Femur (tissue), 1 donor: ENCODE measurements at regions not wholly inside any gene's neighbourhood (a gene's known extent, or its start where the extent isn't known, plus 50 kb on each side); places are given as distances from the start of the nearest gene placed in this dataset.
"Not testable (repeated sequence)": the region's sequence is repeated elsewhere in the genome, so short reads cannot be mapped to it uniquely, and the experiment has no call there.

Experiments
- DNase-seq: peaks from one replicate; pipeline ENCODE4 v3.0.0-alpha.2; 2017

GRCh38 chr16:86219655-86220445 is 290.5 kb upstream of the FOXF1 start:
- DNase-seq: no peak

- no peak for DNase-seq
Observed at GRCh38 chr16:86220561-86220960, 289.8 kb upstream of the FOXF1 start.

GRCh38 chr16:86221085-86221484 is 289.2 kb upstream of the FOXF1 start:
- DNase-seq: no peak

DNA sequence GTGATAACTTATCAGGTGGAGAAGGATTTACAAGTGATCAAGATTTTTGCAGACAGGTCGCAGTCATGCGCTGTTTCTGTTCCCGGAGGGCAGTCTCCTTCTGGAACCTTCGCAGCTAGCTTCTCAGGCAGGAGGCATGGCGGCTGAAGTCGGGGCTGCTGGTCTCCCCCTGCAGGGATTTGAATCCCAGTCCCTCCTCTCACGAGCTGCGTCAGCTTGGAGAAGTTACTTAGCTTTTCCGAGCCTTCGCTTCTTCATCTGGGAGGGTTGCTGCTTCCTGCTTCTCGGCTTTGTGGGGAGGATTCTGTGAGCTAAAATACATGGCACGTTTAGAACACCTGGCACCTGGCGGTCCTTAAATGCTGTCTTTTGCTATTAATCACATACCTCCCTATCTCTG is 287.8 kb upstream of the FOXF1 start:
- DNase-seq: no peak

GRCh38 chr16:86222965-86223551 is 287.3 kb upstream of the FOXF1 start:
- DNase-seq: no peak

- no peak for DNase-seq
Observed at GRCh38 chr16:86224126-86224525, 286.2 kb upstream of the FOXF1 start.

GRCh38 chr16:86224629-86225028 is 285.7 kb upstream of the FOXF1 start:
- DNase-seq: no peak

DNA sequence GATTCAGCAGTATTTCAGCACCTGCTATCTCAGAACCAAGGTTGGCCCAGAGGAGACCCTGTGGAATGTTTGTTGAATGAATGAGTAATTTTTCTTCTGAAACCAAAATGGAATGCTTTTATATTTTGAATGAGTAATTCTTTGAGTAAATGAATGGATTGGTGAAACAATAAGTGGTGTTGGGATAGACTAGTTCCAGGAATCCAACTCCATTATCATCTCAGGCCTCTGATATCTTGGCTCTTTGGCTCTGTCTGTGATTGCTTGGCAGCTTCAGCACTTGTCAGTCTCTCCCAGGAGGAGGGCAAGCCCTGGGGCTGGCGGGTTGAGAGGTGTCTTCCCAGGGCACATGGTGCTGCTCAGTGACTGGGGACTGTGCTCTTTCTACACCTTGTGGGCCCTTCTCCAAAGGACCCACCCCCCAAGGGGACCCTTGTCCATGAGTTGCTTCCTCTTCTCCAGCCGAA is 284.4 kb upstream of the FOXF1 start:
- DNase-seq: no peak

DNA sequence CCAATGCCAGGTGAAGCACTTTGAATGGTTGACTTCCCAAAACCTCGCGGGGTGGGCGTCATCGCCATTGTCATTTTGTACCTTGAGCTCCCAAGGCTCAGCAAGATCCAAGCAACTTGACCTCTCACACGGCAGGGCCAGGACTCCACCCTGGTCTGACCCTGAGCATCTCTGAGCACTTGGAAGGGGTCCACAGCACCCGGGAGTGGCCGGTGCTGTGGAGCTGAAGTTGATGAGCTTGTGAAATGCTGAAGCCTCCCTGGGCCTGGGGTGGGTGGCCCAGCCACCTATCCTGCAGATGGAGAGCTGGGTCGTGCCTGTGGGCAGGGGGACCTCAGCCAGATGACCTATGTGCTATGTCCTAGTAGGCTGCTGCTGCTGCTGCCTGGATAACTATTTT is 283.3 kb upstream of the FOXF1 start:
- DNase-seq: no peak

DNA sequence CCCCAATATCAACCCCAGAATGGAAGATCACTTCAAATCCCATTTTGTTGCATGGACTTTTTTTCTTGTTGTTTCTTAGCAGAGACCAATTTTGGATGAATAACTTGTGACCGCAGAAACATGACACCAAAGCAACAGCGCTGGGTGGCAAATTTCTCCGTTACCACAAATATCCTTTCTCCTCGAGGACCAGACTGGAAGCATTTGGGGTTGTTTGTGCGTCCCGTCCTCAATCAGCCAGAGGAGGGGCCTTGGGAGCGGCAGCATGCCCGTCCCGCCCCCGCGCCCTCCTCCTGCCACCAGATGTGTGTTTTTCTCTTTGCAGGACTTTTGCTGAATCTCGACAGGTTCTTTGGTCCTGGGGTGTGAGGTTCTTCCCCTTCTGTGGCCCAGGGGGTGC is 282.5 kb upstream of the FOXF1 start:
- DNase-seq: no peak

GRCh38 chr16:86228713-86229112 is 281.6 kb upstream of the FOXF1 start:
- DNase-seq: no peak

GRCh38 chr16:86229283-86229682 is 281.0 kb upstream of the FOXF1 start:
- DNase-seq: no peak

GRCh38 chr16:86229866-86230656 is 280.3 kb upstream of the FOXF1 start:
- no peak for DNase-seq

GRCh38 chr16:86231321-86231995 is 278.9 kb upstream of the FOXF1 start:
- DNase-seq: no peak

DNA sequence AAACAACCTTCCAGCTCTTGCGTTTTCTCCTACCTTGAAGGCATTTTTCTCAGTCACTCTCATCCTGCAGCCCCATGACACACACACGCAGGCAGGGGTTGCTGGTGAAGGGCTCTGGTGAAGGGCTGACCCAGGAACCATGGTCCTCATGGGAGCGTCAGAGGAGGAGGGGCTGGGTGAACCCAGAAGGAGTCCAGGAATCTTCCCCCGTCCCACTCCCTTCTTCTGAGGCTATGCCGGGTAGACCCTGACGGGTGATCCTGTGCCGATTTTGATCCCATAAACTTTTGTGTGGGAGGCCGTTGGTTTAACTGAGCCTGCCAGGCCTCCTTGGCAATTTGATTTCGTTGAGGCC is 278.4 kb upstream of the FOXF1 start:
- no peak for DNase-seq

DNA sequence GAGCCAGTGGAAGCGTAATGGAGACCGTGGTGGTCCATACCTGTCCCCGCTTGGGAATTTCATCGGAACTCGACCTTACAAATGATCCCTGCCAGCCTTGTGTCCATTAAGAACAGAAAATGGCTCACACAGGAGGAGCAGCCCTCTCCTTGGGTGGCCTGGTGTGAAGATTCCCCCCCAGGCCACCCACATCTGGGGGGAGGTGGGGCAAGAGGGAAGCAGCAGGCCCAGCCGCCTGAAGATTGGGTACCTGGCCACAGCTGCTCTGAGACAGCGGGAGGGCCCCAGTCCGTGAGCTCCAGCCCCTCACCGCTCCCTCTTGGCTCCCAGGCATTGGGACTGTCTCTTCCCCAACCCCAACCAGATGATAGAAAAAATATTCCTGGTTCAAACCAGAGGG is 277.8 kb upstream of the FOXF1 start:
- DNase-seq: no peak

GRCh38 chr16:86233506-86233905 is 276.8 kb upstream of the FOXF1 start:
- DNase-seq: not testable (repeated sequence)

DNA sequence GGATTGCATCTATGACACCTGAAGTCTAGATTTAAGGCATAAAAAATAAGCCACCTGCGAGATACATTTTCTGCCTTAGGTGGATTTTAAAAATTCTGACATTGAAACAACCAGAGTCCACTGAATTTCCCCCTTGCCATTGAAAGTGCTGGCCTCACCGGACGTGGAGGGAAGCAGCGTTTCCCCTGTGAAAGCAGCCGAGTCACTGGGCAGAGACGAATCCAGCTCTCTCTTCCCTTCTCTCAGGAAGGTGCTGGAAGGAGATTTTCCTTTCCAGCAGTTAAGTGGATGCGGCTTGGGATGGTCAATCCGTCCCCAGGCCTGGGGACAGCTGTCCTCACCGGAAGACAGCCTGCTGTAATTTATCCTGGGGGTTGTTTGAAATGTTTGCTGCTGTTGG is 270.9 kb upstream of the FOXF1 start:
- no peak for DNase-seq

DNA sequence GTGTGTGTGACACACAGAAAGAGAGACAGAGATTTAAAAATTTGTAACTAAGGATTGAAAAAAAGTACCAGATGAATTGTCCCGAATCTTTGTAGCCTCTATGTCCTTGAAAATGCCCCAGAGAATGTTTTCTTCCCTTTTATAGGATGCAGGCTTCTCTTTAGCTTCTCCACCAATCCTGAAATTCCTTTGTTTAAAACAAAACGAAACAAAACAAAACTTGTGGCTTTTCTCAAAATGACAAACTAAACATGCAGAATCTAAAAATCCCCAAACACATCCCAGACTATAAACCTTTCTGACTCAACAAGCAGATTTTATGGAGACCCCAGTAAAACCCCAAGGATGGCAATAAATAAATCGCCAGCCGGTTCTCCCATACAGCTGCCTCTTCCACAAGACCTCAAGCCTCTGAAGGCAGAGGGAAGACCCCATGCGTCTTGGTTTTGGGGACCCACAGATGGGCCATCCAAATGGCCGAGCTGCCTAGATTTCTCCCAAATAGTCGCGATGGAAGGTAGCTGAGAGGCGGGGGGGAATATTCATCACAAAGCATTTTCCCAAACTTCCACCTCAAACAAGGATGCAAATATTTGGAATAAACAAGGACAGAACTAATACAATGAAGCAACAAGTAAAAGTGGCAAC is 269.5 kb upstream of the FOXF1 start:
- DNase-seq: no peak

GRCh38 chr16:86241681-86242080 is 268.6 kb upstream of the FOXF1 start:
- DNase-seq: no peak

GRCh38 chr16:86242244-86243122 is 267.8 kb upstream of the FOXF1 start:
- DNase-seq: no peak

- no peak for DNase-seq
Observed at GRCh38 chr16:86243123-86243473, 267.2 kb upstream of the FOXF1 start.
